ENCODE measurements at regions not wholly inside any gene's neighbourhood (a gene's known extent, or its start where the extent isn't known, plus 50 kb on each side); places are given as distances from the start of the nearest gene placed in this dataset.

DNA sequence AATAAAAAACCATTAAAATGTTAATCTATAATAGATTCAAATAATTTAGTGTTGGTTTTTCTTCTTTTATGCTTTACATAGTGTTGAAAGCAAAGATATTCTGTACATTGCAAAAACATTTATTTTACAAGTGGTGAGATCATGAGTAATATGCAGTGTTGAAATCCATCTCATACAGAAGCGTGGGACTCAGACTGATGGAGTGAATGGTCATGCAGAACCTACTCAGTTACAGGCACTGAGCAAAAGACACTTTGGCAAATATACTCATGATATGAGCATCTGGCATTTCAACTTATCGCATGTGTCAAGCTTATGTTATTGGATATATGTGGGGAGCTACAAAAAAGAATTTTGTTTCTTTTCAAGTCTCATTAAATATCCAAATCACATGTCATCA is 620.2 kb upstream of the NETO1 start (continued):
- TF ChIP-seq, protein P1, sequence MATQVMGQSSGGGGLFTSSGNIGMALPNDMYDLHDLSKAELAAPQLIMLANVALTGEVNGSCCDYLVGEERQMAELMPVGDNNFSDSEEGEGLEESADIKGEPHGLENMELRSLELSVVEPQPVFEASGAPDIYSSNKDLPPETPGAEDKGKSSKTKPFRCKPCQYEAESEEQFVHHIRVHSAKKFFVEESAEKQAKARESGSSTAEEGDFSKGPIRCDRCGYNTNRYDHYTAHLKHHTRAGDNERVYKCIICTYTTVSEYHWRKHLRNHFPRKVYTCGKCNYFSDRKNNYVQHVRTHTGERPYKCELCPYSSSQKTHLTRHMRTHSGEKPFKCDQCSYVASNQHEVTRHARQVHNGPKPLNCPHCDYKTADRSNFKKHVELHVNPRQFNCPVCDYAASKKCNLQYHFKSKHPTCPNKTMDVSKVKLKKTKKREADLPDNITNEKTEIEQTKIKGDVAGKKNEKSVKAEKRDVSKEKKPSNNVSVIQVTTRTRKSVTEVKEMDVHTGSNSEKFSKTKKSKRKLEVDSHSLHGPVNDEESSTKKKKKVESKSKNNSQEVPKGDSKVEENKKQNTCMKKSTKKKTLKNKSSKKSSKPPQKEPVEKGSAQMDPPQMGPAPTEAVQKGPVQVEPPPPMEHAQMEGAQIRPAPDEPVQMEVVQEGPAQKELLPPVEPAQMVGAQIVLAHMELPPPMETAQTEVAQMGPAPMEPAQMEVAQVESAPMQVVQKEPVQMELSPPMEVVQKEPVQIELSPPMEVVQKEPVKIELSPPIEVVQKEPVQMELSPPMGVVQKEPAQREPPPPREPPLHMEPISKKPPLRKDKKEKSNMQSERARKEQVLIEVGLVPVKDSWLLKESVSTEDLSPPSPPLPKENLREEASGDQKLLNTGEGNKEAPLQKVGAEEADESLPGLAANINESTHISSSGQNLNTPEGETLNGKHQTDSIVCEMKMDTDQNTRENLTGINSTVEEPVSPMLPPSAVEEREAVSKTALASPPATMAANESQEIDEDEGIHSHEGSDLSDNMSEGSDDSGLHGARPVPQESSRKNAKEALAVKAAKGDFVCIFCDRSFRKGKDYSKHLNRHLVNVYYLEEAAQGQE (IDR thresholded peaks at IDR 0.05) = no peak
- TF ChIP-seq, protein P2, sequence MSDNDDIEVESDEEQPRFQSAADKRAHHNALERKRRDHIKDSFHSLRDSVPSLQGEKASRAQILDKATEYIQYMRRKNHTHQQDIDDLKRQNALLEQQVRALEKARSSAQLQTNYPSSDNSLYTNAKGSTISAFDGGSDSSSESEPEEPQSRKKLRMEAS (IDR thresholded peaks at IDR 0.05) = no peak
- no peak for TF ChIP-seq TAF1 (conservative IDR thresholded peaks at IDR 0.05)
- TF ChIP-seq, protein P3, sequence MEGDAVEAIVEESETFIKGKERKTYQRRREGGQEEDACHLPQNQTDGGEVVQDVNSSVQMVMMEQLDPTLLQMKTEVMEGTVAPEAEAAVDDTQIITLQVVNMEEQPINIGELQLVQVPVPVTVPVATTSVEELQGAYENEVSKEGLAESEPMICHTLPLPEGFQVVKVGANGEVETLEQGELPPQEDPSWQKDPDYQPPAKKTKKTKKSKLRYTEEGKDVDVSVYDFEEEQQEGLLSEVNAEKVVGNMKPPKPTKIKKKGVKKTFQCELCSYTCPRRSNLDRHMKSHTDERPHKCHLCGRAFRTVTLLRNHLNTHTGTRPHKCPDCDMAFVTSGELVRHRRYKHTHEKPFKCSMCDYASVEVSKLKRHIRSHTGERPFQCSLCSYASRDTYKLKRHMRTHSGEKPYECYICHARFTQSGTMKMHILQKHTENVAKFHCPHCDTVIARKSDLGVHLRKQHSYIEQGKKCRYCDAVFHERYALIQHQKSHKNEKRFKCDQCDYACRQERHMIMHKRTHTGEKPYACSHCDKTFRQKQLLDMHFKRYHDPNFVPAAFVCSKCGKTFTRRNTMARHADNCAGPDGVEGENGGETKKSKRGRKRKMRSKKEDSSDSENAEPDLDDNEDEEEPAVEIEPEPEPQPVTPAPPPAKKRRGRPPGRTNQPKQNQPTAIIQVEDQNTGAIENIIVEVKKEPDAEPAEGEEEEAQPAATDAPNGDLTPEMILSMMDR (IDR thresholded peaks at IDR 0.05; ENCODE audit: low read depth, low read length, missing input control) = no peak
- TF ChIP-seq NR2F2 (IDR thresholded peaks at IDR 0.05) = no peak
- TF ChIP-seq, protein P4, sequence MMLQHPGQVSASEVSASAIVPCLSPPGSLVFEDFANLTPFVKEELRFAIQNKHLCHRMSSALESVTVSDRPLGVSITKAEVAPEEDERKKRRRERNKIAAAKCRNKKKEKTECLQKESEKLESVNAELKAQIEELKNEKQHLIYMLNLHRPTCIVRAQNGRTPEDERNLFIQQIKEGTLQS (IDR thresholded peaks at IDR 0.05) = no peak
- no peak for TF ChIP-seq EGR1 (IDR thresholded peaks at IDR 0.05; ENCODE audit: low read depth in 2 of 2)

DNA sequence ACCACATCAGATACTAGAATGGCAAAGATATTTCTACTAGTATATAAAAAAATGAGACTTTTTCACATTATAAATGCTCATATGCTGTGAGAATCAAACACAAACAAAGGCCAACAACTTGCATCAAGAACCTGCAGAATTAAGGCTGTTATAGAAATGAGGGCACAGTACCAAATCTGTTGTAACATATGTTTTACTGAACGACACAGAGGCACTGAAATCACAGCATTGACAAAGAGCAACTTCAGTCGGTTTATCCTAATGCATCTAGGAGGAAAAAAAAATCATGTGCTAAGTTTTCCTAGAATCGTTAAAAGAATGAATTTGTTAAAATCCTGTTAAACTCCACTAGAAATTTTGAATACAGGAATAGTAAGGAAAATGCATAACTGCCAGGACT is 617.4 kb upstream of the NETO1 start:
- no peak overlapping the region for H3K27ac ChIP-seq (ENCODE audit: low read depth in 1 of 2, low read length in 2 of 2)
- H3K4me1 ChIP-seq (ENCODE audit: control insufficient read depth in 4 of 4, insufficient read depth in 4 of 4, low read length in 3 of 4) = no peaks in the 10 kb centered on the region
- H3K9me3 ChIP-seq (ENCODE audit: control insufficient read depth in 4 of 4, low read length in 3 of 4) = no peaks in the 10 kb centered on the region
- no peaks in the 10 kb centered on the region for H3K36me3 ChIP-seq (ENCODE audit: control insufficient read depth in 4 of 4, insufficient read depth in 3 of 4, low read depth in 1 of 4, low read length in 3 of 4)
- no peak overlapping the region for H3K9ac ChIP-seq (ENCODE audit: low read depth in 1 of 2, low read length in 2 of 2)
- WGBS = 69% methylated on average over 3 of the region's 3 CpGs
- no peaks in the 10 kb centered on the region for H3K27me3 ChIP-seq (ENCODE audit: control insufficient read depth in 4 of 4, insufficient read depth in 4 of 4, low read length in 3 of 4)
- no peak for DNase-seq (ENCODE audit: low spot score)
- H3K4me3 ChIP-seq (ENCODE audit: low read depth in 1 of 3, low read length in 3 of 3) = no peak overlapping the region
- TF ChIP-seq RXRA (IDR thresholded peaks at IDR 0.05) (no peak), TAF1 (conservative IDR thresholded peaks at IDR 0.05) (no peak), FOXA1 (IDR thresholded peaks at IDR 0.05) (no peak), FOXA2 (IDR thresholded peaks at IDR 0.05) (no peak), EGR1 (IDR thresholded peaks at IDR 0.05; ENCODE audit: low read depth in 2 of 2) (no peak)
- TF ChIP-seq, protein P1 (IDR thresholded peaks at IDR 0.05) = no peak
- TF ChIP-seq, protein P3 (IDR thresholded peaks at IDR 0.05; ENCODE audit: low read depth, low read length, missing input control) = no peak

Measured in liver (tissue), 8 donors.